ENCODE measurements at regions not wholly inside any gene's neighbourhood (a gene's known extent, or its start where the extent isn't known, plus 50 kb on each side); places are given as distances from the start of the nearest gene placed in this dataset.
"Not testable (repeated sequence)": the region's sequence is repeated elsewhere in the genome, so short reads cannot be mapped to it uniquely, and the experiment has no call there.

DNA sequence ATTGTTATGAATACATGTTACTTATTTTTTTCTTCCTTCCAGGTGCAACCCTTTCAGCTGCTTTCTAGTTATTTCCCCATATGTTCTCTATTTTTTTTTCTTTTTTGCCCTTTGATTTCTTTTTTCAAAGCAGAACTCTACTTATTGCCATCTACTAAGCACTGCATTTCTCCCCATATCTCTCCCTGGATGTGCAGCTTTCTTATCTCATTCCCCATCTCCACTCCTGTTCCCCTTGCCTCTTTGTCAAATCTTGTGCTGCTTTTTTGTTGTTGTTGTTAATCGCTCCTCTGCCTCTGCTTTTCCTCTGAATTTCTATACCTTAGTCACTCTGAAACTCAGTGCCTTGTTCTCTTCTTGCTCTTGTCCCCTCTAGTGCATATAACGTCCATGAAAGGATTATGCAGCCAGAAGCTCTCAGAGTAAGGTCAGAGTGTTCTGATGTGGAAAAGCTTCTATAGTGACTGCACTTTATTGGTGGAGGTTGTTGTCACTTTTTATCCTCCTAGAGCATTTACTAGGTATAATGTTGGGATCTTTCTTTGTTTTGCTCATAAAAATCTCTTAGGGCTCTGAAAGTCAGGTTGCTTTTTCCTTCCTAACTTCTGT, 51.1 kb upstream of the JADE1 start:
- no peak overlapping the region for H3K27ac ChIP-seq
- ATAC-seq (replicated peaks in 6 of 8): no peak
- in situ Hi-C loops (cut with MboI; ENCODE audit: low pct_unique_long_range_greater_than_20kb in 2 of 9, low sequenced_read_pairs in 9 of 9, unreplicated experiment in 9 of 9): no loop called here
- H3K4me1 ChIP-seq (replicated peaks in 1 of 2): no peaks in the 10 kb centered on the region
- no peak overlapping the region for H3K4me3 ChIP-seq
- WGBS, 10 experiments: 42 to 80% (median 61%) methylated on average over 2 of the region's 2 CpGs

- in situ Hi-C loops (cut with MboI; ENCODE audit: low pct_unique_long_range_greater_than_20kb in 2 of 9, low sequenced_read_pairs in 9 of 9, unreplicated experiment in 9 of 9): no loop called here
- H3K4me1 ChIP-seq (replicated peaks in 1 of 2): no peaks in the 10 kb centered on the region
- no peak overlapping the region for H3K4me3 ChIP-seq
- peak in 3 of 8 experiments; percentile 20 to 42 (median 24) for ATAC-seq (replicated peaks in 6 of 8)
- 0 to 52% (median 30%) methylated on average over 1 to 3 of the region's 3 CpGs; no CpG with 5 or more reads in 3 of the 10 experiments for WGBS, 10 experiments
- H3K27ac ChIP-seq: no peak overlapping the region
These were observed 51.8 kb upstream of the JADE1 start for GRCh38 chr4:128757712-128758111.

DNA sequence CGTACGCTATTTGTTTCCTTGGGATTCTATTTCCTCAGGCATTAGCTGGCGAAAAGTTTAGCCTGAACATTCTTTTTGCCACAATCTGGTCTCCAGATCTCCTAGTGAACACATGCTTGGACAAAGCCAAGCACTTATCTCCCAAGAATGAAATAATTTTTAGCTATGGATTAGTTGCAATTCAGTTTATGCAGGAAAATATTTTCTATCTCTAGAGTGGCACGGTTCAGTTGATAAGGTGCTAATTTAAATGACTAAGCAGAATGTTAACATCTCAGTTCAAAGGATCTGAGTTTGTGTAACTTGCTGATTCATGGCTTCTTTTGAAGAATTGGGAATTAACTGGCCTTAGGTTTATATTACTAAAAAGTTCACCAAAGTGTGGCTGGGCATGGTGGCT, 58.1 kb upstream of the JADE1 start:
- no peak for ATAC-seq (replicated peaks in 6 of 8)
- Histone ChIP-seq H3K4me3 (no peak overlapping the region), H3K27ac (no peak overlapping the region), H3K4me1 (replicated peaks in 1 of 2) (no peaks in the 10 kb centered on the region)
- in situ Hi-C loops (cut with MboI; ENCODE audit: low pct_unique_long_range_greater_than_20kb in 2 of 9, low sequenced_read_pairs in 9 of 9, unreplicated experiment in 9 of 9): no loop called here
- WGBS, 10 experiments: 30 to 93% (median 82%) methylated on average over 2 to 4 of the region's 4 CpGs; no CpG with 5 or more reads in 2 of the 10 experiments

GRCh38 chr4:128741748-128742147, 67.8 kb upstream of the JADE1 start:
- H3K4me1 ChIP-seq (replicated peaks in 1 of 2); H3K27ac ChIP-seq; ATAC-seq (replicated peaks in 6 of 8); H3K4me3 ChIP-seq; in situ Hi-C loops (cut with MboI; ENCODE audit: low pct_unique_long_range_greater_than_20kb in 2 of 9, low sequenced_read_pairs in 9 of 9, unreplicated experiment in 9 of 9): not testable (repeated sequence)
- 67 to 100% (median 95%) methylated on average over 1 to 6 of the region's 7 CpGs; no CpG with 5 or more reads in 2 of the 10 experiments for WGBS, 10 experiments

DNA sequence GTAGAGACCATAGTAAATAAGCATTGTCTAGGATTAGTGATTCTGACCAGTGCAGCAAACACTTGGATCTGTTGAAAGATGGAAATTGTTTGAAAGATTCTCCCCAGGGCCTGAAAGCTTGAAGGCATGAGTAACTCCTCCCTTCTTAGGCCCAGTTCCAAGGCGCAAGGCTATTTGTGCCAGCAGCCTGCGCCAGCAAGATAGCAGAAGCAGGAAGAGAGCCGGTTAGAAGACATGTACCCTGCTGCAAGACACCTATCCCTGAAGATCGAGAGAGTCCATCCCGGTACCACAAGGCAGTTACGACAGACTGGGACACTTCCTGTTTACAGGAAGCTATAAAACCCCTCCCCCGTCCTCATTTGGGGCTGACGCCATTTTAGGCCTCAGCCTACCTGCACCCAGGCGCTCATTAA, 72.4 kb upstream of the JADE1 start:
- no peak overlapping the region for H3K4me3 ChIP-seq
- no peak overlapping the region for H3K27ac ChIP-seq
- no peak for ATAC-seq (replicated peaks in 6 of 8)
- in situ Hi-C loops (cut with MboI; ENCODE audit: low pct_unique_long_range_greater_than_20kb in 2 of 9, low sequenced_read_pairs in 9 of 9, unreplicated experiment in 9 of 9): no loop called here
- 60 to 94% (median 84%) methylated on average over 1 to 7 of the region's 9 CpGs; no CpG with 5 or more reads in 3 of the 10 experiments for WGBS, 10 experiments
- no peaks in the 10 kb centered on the region for H3K4me1 ChIP-seq (replicated peaks in 1 of 2)

GRCh38 chr4:128735714-128736113, 73.8 kb upstream of the JADE1 start:
- 79 to 100% (median 100%) methylated on average over 1 to 2 of the region's 2 CpGs; no CpG with 5 or more reads in 1 of the 10 experiments for WGBS, 10 experiments

GRCh38 chr4:128728190-128728589, 81.3 kb upstream of the JADE1 start:
- no peak overlapping the region for H3K27ac ChIP-seq
- ATAC-seq (replicated peaks in 6 of 8): no peak
- in situ Hi-C loops (cut with MboI; ENCODE audit: low pct_unique_long_range_greater_than_20kb in 2 of 9, low sequenced_read_pairs in 9 of 9, unreplicated experiment in 9 of 9): no loop called here
- no peak overlapping the region for H3K4me3 ChIP-seq
- H3K4me1 ChIP-seq (replicated peaks in 1 of 2): peaks cover 0 to 11% of the 10 kb centered on the region in 2 donors
- 71 to 100% (median 92%) methylated on average over 1 to 2 of the region's 2 CpGs; no CpG with 5 or more reads in 1 of the 10 experiments for WGBS, 10 experiments

More at GRCh38 chr4:128735714-128736113, 73.8 kb upstream of the JADE1 start:
- Histone ChIP-seq H3K27ac (no peak overlapping the region), H3K4me3 (no peak overlapping the region), H3K4me1 (replicated peaks in 1 of 2) (no peaks in the 10 kb centered on the region)
- in situ Hi-C loops (cut with MboI; ENCODE audit: low pct_unique_long_range_greater_than_20kb in 2 of 9, low sequenced_read_pairs in 9 of 9, unreplicated experiment in 9 of 9): no loop called here
- no peak for ATAC-seq (replicated peaks in 6 of 8)

DNA sequence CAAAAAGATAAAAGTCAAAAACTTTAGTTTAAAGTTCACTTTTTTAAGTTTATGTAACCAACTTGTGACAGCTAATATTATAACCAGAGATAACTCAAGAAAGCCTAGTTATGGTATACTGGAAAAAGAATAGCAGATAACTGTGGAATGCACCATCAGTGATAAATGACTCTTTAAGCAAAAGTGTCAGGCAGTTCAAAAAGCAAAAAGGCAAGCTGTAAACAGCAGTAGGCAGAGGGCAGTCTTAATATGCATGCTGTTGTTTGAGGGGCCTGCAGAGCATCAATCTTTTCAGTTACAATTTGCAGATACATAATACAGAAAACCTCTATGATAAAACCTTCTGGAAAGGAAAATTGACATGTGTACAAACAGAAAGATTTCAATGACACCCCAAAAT, 81.8 kb upstream of the JADE1 start:
- peaks cover 0 to 11% of the 10 kb centered on the region in 2 donors for H3K4me1 ChIP-seq (replicated peaks in 1 of 2)
- in situ Hi-C loops (cut with MboI; ENCODE audit: low pct_unique_long_range_greater_than_20kb in 2 of 9, low sequenced_read_pairs in 9 of 9, unreplicated experiment in 9 of 9): no loop called here
- H3K27ac ChIP-seq: no peak overlapping the region
- no peak for ATAC-seq (replicated peaks in 6 of 8)
- no peak overlapping the region for H3K4me3 ChIP-seq

GRCh38 chr4:128725405-128726055, 84.0 kb upstream of the JADE1 start:
- no peak for ATAC-seq (replicated peaks in 6 of 8)
- peaks cover 0 to 14% of the 10 kb centered on the region in 2 donors for H3K4me1 ChIP-seq (replicated peaks in 1 of 2)
- no peak overlapping the region for H3K27ac ChIP-seq
- in situ Hi-C loops (cut with MboI; ENCODE audit: low pct_unique_long_range_greater_than_20kb in 2 of 9, low sequenced_read_pairs in 9 of 9, unreplicated experiment in 9 of 9): no loop called here
- no peak overlapping the region for H3K4me3 ChIP-seq
- WGBS, 10 experiments: 0 to 63% (median 30%) methylated on average over 1 to 3 of the region's 3 CpGs

GRCh38 chr4:128722911-128723310, 86.6 kb upstream of the JADE1 start:
- in situ Hi-C loops (cut with MboI; ENCODE audit: low pct_unique_long_range_greater_than_20kb in 2 of 9, low sequenced_read_pairs in 9 of 9, unreplicated experiment in 9 of 9): no loop called here
- Histone ChIP-seq H3K27ac (no peak overlapping the region), H3K4me1 (replicated peaks in 1 of 2) (peaks cover 0 to 12% of the 10 kb centered on the region in 2 donors), H3K4me3 (no peak overlapping the region)
- 20 to 100% (median 89%) methylated on average over 1 to 2 of the region's 2 CpGs; no CpG with 5 or more reads in 2 of the 10 experiments for WGBS, 10 experiments
- ATAC-seq (replicated peaks in 6 of 8): no peak

- Histone ChIP-seq H3K27ac (no peak overlapping the region), H3K4me1 (replicated peaks in 1 of 2) (peaks cover 0 to 9% of the 10 kb centered on the region in 2 donors), H3K4me3 (no peak overlapping the region)
- 0 to 100% (median 60%) methylated on average over 1 to 3 of the region's 4 CpGs; no CpG with 5 or more reads in 1 of the 10 experiments for WGBS, 10 experiments
- in situ Hi-C loops (cut with MboI; ENCODE audit: low pct_unique_long_range_greater_than_20kb in 2 of 9, low sequenced_read_pairs in 9 of 9, unreplicated experiment in 9 of 9): no loop called here
- no peak for ATAC-seq (replicated peaks in 6 of 8)
These were observed 87.6 kb upstream of the JADE1 start for GRCh38 chr4:128721896-128722295.

DNA sequence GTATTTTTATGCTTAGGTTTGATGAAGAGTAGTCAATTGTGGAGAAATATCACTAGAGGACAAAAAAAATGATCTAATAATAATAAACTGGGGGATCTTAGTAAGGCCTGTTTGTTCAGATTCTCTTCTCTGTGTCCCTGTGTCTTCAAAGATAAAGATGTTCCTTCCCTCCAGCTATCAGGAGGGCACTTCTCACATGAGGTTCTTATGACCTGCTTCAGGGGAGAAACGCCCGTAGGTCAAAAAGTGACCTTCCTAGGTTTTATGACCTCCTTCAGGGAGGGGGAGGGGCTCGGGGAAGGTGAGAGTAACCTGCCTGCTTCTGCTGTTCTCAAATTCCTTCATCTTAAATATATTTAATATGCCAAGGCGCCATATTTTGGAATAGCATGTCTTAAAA, 89.2 kb upstream of the JADE1 start:
- no peak for ATAC-seq (replicated peaks in 6 of 8)
- H3K4me3 ChIP-seq: no peak overlapping the region
- 50 to 100% (median 67%) methylated on average over 1 to 4 of the region's 4 CpGs; no CpG with 5 or more reads in 4 of the 10 experiments for WGBS, 10 experiments
- H3K4me1 ChIP-seq (replicated peaks in 1 of 2): peaks cover 0 to 6% of the 10 kb centered on the region in 2 donors
- no peak overlapping the region for H3K27ac ChIP-seq
- in situ Hi-C loops (cut with MboI; ENCODE audit: low pct_unique_long_range_greater_than_20kb in 2 of 9, low sequenced_read_pairs in 9 of 9, unreplicated experiment in 9 of 9): no loop called here

- in situ Hi-C loops (cut with MboI; ENCODE audit: low pct_unique_long_range_greater_than_20kb in 2 of 9, low sequenced_read_pairs in 9 of 9, unreplicated experiment in 9 of 9): no loop called here
- ATAC-seq (replicated peaks in 6 of 8): no peak
- Histone ChIP-seq H3K4me1 (replicated peaks in 1 of 2) (peaks cover 0 to 4% of the 10 kb centered on the region in 2 donors), H3K27ac (no peak overlapping the region), H3K4me3 (no peak overlapping the region)
- 0 to 80% (median 60%) methylated on average over 1 of the region's 1 CpG; no CpG with 5 or more reads in 1 of the 10 experiments for WGBS, 10 experiments
These were observed 90.7 kb upstream of the JADE1 start for GRCh38 chr4:128718768-128719167.

GRCh38 chr4:128716338-128716737, 93.2 kb upstream of the JADE1 start:
- in situ Hi-C loops (cut with MboI; ENCODE audit: low pct_unique_long_range_greater_than_20kb in 2 of 9, low sequenced_read_pairs in 9 of 9, unreplicated experiment in 9 of 9): no loop called here
- no peak overlapping the region for H3K4me3 ChIP-seq
- no peaks in the 10 kb centered on the region for H3K4me1 ChIP-seq (replicated peaks in 1 of 2)
- no peak for ATAC-seq (replicated peaks in 6 of 8)
- 0 to 100% (median 84%) methylated on average over 1 to 4 of the region's 4 CpGs for WGBS, 10 experiments
- H3K27ac ChIP-seq: no peak overlapping the region
